Activated naive CD4-positive, alpha-beta T cell treated with Interleukin-2 at 50 U/mL for 16 hours (primary cell): ENCODE measurements at regions not wholly inside any gene's neighbourhood (a gene's known extent, or its start where the extent isn't known, plus 50 kb on each side); places are given as distances from the start of the nearest gene placed in this dataset.

Experiments used
- DNase-seq: peaks from one replicate; pipeline ENCODE4 v3.0.0-alpha.2; 2020

DNA sequence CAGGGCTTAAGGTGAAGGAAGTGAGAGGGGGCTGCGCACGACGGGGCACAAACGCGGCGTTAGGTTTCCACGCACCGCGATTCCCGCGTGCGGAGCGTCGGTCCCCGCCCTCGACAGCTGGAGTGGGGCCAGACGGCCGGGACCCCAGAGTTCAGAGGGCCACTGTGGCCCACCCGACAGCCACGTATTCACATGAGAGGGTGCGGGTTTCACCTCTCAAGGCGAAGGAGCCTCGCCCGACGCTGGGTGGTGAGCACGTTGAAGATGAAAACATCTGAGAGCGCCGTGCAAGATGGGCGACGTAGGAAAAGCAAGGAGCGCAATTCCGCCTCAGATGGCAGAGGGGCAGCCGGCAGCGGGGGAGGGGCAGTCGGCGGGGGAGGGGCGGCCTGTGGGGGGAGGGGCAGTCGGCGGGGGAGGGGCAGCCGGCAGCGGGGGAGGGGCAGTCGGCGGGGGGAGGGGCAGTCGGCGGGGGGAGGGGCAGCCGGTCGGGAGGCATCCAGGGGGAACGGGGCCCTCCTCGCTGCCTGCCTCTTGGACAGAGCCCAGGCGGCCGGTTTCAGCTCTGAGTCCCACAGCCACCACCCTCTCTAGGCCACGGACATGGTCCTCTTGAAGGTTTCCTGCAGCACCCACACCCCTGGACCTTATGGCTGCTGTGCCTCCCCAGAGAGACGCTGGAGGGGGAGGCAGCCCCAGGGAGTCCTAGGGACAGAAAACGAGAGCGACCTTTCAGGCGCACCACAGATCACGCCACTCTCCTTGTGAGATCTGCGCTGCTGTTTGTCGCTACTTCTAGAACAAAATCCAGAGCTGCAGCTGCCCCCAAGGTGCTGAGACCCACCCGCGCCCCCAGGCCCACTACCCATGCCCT lies 113.7 kb downstream of the DLL1 start:
- no peak for DNase-seq

DNA sequence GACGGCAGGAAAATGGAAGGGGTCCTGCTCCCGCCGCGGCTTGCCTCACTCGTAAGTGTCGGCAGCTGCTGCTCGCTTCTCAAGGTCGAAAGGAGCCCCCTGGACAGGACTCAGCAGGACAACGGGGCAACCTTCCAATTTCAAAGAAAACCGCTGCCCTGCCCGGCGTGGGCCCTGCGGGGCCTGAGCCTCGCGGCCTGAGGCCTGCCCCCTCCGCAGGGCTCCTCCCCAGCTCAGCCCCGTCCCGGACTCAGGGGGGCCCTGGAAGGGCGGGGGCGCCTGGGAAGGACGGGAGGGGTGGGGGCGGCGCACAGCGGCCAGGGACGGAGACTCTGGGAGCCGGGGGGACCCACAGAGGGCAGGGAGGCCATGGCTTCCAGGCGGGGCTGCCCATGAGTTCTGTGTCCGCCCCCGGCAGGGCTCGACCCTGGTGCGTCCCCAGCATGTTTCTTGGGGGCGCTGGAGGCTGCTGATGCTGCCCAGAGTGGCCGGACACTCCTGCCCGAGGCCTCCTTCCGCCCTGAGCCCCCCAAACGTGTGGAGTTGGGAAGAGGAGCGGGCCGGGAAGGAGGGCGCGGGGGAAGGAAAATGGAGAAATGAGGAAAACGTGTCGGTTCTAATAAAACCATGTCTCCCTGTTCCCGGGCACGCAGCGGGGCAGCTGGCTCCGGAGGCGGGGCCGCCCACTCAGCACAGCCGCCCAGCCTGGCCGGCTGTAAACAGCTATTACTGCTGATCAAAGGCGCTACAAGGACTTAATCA lies 114.6 kb downstream of the DLL1 start:
- DNase-seq, result no peak

GRCh38 chr6:170175644-170176135 lies 115.2 kb downstream of the DLL1 start:
- DNase-seq, result no peak

GRCh38 chr6:170174771-170175643 lies 115.9 kb downstream of the DLL1 start:
- no peak for DNase-seq

DNA sequence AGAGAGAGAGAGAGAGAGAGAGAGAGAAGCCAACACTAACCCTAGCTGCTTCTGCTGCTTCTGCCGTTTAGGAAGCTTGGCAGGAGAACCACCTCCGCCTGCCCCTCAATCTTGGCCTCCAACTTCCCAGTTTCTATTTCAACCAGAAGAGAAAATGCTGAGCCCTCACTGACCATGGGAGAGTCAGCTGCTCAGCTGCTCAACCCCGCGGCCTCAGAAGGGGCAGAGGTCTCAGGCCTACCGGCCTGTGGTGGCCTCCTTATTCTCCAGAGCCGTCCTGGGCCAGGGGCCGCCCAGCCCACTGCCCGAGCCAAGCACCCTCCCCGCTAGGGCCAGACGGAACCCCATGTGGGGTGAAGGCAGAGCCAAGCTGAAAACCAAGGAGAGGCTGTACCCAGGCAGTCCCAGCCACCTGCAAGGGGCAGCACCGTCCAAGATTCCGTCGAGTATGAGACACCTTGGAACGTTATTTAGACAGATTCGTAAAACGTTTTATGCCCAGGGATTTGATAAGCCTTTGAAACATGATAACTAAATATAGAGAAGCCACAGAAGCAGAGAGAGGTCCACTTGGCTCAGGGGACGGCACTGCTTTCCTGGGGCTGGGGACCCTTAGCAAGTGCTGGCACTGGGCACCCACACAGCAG lies 116.6 kb downstream of the DLL1 start:
- DNase-seq, result no peak

- DNase-seq, result no peak
Observed at GRCh38 chr6:170173335-170173881, 117.5 kb downstream of the DLL1 start.

DNA sequence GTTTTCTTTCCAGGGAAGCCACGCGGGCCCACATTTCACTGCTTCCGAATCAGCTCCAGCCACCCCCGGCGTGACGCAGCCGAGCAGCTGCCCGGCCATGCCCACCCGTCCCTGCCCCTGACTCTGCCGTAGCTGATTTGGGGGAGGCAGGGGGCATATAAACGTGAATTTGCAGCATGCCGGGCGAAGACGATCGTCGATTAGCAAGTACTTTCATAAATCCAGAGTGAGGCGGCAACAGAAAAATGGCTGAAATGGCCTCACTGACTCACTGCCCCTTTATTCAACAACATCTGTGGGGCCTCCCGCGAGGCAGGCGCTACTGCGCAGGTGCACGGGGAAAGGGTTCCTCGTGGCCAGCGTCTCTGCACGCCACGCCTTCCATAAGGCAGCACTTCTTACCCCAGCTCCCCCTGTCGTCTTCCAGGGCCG lies 118.0 kb downstream of the DLL1 start:
- no peak for DNase-seq

- no peak for DNase-seq
Observed at GRCh38 chr6:170172392-170172791, 118.5 kb downstream of the DLL1 start.

GRCh38 chr6:170167657-170168159 lies 123.2 kb downstream of the DLL1 start:
- no peak for DNase-seq

GRCh38 chr6:170166511-170167122 lies 124.3 kb downstream of the DLL1 start:
- no peak for DNase-seq

GRCh38 chr6:170165471-170166117 lies 125.3 kb downstream of the DLL1 start:
- DNase-seq, result no peak

GRCh38 chr6:170165085-170165470 lies 125.8 kb downstream of the DLL1 start:
- DNase-seq, result no peak

DNA sequence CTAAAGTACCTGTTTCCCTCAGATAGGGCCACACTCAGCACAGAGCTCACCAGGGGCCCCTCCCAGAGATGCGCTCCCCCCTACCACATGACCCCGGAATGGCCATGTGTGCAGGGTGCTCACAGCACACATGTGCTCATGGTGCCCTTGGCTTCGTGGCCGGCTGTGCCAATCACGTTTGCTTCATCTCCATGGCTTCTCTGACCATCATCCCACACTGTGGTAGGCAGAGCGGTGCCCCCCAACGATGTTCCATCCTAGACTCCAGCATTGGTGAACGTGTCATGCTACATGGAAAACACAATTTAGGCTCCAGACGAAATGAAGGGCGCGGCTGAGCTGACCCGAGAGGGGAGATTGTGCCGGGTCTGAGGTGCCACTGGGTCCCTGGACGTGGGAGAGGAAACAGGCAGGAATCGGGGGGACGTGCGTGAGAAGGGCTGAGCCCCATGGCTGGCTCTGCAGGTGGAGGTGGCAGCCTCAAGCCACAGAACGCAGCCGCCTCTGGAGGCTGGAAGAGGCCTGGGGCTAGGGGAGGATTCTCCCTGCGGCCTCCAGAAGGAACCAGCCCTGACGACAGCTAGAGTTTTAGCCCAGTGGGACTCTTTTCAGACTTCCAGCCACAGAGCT lies 126.5 kb downstream of the DLL1 start:
- no peak for DNase-seq

DNA sequence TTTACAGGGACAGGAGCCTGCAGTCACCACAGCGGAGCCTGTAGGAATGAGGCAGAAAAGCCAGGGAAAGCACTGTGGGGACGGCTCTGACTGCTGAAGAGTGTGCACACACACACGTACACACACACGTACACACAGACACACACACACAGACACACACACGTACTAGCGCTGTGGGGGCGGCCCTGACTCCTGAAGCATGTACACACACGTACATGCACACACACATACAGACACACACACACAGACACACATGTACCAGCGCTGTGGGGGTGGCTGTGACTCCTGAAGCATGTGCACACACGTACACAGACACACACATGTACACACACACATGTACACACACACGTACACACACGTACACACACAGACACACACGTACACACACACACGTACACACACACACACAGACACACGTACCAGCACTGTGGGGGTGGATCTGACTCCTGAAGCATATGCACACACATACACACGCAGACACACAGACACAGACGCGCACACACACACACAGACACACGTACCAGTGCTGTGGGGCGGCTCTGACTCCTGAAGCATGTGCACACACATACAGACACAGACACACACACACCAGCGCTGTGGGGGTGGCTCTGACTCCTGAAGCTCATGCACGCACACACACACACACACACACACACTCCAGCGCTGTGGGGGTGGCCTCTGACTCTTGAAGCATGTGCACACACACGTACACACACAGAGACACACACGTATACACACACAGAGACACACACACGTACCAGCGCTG lies 127.3 kb downstream of the DLL1 start:
- DNase-seq, result no peak

GRCh38 chr6:170162775-170163404 lies 128.0 kb downstream of the DLL1 start:
- DNase-seq, result no peak

DNA sequence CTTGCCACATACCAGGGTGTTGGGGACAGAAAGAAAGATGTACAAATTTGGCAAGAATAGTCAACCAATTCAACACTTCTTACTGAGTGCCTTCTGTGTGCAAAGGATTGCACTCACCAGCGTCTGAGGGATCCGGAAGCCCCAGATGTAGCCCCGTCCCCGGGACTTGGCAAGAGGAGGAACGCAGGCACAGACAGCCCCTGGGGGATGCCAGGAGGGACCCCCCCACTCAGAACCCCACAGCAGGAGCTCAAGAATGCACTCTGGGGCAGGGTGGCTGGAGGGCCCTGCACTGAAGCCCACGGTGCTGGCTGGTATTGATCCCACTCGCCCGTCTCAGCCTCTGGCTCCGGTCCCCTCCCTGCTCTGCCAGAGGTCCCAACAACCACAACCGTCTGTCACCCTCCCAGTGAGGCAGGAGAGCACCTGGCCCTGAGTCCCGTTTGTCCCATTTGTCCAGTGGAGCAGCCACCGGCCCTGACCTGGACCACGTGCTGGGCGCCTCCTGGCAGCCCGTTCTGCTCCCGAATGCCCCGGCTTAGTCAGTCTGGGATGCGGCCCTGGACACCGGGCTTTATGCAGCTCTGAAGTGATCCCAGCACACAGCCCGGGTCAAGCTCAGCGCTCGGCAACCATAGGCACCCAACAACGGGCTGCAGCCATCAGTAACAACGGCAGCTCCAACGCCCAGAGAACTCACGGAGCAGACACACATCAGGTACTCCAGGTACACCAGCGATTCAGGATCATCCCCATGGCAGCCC lies 128.7 kb downstream of the DLL1 start:
- DNase-seq, result no peak

- DNase-seq, result no peak
Observed at GRCh38 chr6:170160628-170161611, 130.0 kb downstream of the DLL1 start.
